GM21423 (cell line): ENCODE measurements at regions not wholly inside any gene's neighbourhood (a gene's known extent, or its start where the extent isn't known, plus 50 kb on each side); places are given as distances from the start of the nearest gene placed in this dataset.

Experiments
- ATAC-seq: cut with Tn5 transposase; IDR thresholded peaks from one replicate; pipeline ENCODE4 v1.9.1; 2021; ENCODE audit warnings: mild to moderate bottlenecking, moderate library complexity; ENCODE audit not compliant: unreplicated experiment

- ATAC-seq, result no peak
Observed at GRCh38 chr1:209377995-209378394, 205.5 kb upstream of the CAMK1G start.

GRCh38 chr1:209379280-209379679 is 204.2 kb upstream of the CAMK1G start:
- ATAC-seq, result no peak

GRCh38 chr1:209380420-209380819 is 203.1 kb upstream of the CAMK1G start:
- ATAC-seq, result no peak

- ATAC-seq, result no peak
Observed at GRCh38 chr1:209382231-209383100, 201.0 kb upstream of the CAMK1G start.

- no peak for ATAC-seq
Observed at GRCh38 chr1:209383422-209383821, 200.1 kb upstream of the CAMK1G start.

- no peak for ATAC-seq
Observed at GRCh38 chr1:209383907-209384709, 199.4 kb upstream of the CAMK1G start.

GRCh38 chr1:209384710-209385550 is 198.6 kb upstream of the CAMK1G start:
- no peak for ATAC-seq

GRCh38 chr1:209386156-209386555 is 197.4 kb upstream of the CAMK1G start:
- ATAC-seq, result no peak

GRCh38 chr1:209387271-209387968 is 196.1 kb upstream of the CAMK1G start:
- no peak for ATAC-seq

GRCh38 chr1:209387969-209388329 is 195.6 kb upstream of the CAMK1G start:
- ATAC-seq, result no peak

- ATAC-seq, result no peak
Observed at GRCh38 chr1:209388358-209388757, 195.2 kb upstream of the CAMK1G start.

GRCh38 chr1:209389258-209389657 is 194.3 kb upstream of the CAMK1G start:
- ATAC-seq, result no peak

- no peak for ATAC-seq
Observed at GRCh38 chr1:209389975-209390374, 193.5 kb upstream of the CAMK1G start.

- ATAC-seq, result no peak
Observed at GRCh38 chr1:209390764-209391163, 192.8 kb upstream of the CAMK1G start.

GRCh38 chr1:209391792-209392191 is 191.7 kb upstream of the CAMK1G start:
- no peak for ATAC-seq

GRCh38 chr1:209395169-209395568 is 188.3 kb upstream of the CAMK1G start:
- no peak for ATAC-seq

- ATAC-seq, result no peak
Observed at GRCh38 chr1:209397371-209397770, 186.1 kb upstream of the CAMK1G start.

- ATAC-seq, result no peak
Observed at GRCh38 chr1:209397910-209398309, 185.6 kb upstream of the CAMK1G start.

- ATAC-seq, result no peak
Observed at GRCh38 chr1:209398313-209398991, 185.1 kb upstream of the CAMK1G start.

GRCh38 chr1:209399800-209400199 is 183.7 kb upstream of the CAMK1G start:
- no peak for ATAC-seq
